GM19324 (cell line): ENCODE measurements at regions not wholly inside any gene's neighbourhood (a gene's known extent, or its start where the extent isn't known, plus 50 kb on each side); places are given as distances from the start of the nearest gene placed in this dataset.
"Not testable (repeated sequence)": the region's sequence is repeated elsewhere in the genome, so short reads cannot be mapped to it uniquely, and the experiment has no call there.

Experiments
- ATAC-seq: cut with Tn5 transposase; IDR thresholded peaks from one replicate; pipeline ENCODE4 v1.9.1; 2021; ENCODE audit warnings: mild to moderate bottlenecking, moderate library complexity; ENCODE audit not compliant: unreplicated experiment, low FRiP score

DNA sequence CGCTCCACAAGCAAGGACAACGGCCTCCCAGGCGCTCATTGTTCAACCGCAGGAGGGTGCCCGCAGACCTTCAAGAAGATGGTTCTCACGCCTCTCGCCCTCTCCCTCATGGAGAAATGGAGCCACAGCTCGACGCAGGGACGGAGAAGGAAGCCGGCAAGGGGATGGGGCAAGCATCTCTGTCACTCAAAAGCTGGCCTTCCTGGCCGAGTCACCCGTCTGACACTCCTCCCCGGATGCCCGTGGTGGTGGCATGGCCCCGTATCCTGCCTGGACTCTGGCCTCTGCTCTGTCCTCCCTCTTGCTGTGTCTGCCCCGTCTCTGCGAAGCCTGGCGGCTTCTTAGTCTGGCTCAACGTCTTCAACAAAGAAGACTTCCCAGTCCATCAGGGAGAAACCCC lies 1405.7 kb upstream of the PCDH10 start:
- not testable (repeated sequence) for ATAC-seq

DNA sequence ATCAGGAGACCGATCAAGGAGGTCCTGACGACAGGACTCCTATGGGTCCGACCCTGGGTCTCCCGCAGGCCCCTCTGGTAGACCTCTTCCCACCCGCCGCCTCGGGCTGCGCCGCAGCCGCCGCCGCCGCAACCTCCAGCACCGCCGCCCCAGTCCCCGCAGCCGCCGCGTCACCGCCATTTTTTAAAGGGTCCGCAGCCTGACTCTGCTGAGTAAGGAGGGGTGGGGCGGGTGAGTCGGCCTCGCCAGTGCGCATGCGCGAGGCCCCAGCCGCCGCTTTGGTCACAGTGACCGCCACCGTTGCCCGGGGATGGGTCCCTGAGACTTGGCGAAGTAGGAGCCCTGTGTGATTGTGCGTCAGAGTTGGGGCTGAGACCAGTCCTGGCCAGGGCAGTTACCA lies 1401.9 kb upstream of the PCDH10 start:
- ATAC-seq = not testable (repeated sequence)

DNA sequence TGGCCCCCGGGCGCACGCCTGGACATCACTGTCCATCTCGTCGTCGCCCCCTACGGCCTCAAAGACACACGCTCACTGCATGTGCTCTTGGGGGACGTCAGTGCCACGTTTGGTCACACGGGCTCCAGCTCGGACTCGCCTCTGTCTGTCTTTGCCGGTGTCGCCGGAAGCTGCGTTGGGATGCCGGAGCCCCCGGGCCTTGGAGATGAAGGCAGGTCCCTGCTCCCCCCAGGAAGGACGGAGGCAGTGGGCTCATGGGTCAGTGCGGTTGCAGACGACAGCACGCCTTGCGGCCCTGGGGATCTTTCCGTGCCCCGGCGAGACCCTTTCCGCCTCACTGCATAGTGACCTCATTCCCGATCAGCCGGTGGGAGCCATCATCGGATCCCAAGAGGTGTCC lies 1399.9 kb upstream of the PCDH10 start:
- not testable (repeated sequence) for ATAC-seq

DNA sequence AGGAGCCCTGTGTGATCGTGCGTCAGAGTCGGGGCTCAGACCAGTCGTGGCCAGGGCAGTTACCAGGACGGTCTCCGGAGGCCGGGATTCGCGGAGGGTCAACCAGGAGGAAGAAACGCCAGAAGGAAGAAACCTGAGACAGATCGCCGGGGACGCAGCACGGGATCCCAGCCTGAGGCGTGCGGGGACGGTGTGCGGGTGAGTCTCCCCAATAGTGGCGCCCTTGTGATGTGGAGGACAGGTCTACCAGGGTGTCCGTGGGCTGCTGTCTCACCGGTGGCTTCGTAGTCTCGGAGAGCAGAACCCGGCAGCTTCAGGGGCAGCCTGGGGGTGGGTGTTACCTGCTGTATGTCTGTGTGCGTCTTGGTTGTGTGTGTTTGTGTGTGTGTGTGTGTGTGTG lies 1399.1 kb upstream of the PCDH10 start:
- ATAC-seq = not testable (repeated sequence)

DNA sequence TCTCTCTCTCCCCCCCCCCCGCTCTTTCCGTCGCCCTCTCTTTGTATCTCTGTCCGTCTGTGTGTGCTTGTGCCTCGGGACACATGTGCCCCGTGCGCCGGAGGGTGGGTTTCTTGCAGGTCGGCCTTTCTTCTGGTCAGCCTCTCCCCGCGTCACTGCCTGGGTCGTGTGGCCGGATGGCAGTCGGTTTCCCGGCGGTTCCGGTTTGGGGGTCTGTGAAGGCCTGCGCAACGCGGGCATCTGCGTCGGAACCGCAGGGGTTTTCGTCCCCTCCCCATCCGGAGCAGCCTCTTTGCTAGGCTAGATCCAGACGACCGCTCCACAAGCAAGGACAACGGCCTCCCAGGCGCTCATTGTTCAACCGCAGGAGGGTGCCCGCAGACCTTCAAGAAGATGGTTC lies 1398.6 kb upstream of the PCDH10 start:
- not testable (repeated sequence) for ATAC-seq

DNA sequence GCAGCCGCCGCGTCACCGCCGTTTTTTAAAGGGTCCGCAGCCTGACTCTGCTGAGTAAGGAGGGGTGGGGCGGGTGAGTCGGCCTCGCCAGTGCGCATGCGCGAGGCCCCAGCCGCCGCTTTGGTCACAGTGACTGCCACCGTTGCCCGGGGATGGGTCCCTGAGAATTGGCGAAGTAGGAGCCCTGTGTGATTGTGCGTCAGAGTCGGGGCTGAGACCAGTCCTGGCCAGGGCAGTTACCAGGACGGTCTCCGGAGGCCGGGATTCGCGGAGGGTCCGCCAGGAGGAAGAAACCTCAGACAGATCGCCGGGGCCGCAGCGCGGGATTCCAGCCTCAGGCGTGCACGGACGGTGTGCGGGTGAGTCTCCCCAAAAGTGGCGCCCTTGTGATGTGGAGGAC lies 1386.9 kb upstream of the PCDH10 start:
- ATAC-seq = not testable (repeated sequence)

DNA sequence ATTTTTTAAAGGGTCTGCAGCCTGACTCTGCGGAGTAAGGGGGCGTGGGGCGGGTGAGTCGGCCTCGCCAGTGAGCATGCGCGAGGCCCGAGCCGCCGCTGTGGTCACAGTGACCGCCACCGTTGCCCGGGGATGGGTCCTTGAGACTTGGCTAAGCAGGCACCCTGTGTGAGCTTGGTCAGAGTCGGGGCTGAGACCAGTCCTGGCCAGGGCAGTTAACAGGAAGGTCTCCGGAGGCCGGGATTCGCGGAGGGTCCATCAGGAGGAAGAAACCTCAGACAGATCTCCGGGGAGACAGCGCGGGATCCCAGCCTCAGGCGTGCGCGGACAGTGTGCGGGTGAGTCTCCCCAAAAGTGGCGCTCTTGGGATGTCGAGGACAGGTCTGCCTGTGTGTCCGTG lies 1384.4 kb upstream of the PCDH10 start:
- ATAC-seq = no peak

DNA sequence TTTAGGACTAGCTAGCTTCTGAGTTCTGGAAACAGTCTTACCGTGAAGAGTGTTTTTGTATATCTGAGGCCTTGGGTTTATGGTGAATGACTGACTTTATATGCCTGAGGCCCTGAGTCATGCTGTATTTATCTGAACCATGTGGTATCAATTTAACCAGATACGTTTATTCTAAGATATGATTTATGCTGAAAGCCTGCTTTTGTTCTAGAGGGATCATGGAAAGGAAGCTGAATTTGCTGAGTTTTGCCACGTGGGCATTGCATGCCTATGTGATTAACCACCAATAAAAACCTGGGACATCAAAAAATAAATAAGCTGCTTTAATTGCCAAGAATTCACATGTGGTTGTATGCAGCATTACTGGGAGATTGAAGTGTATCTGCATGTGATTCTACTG lies 1374.7 kb upstream of the PCDH10 start:
- not testable (repeated sequence) for ATAC-seq

DNA sequence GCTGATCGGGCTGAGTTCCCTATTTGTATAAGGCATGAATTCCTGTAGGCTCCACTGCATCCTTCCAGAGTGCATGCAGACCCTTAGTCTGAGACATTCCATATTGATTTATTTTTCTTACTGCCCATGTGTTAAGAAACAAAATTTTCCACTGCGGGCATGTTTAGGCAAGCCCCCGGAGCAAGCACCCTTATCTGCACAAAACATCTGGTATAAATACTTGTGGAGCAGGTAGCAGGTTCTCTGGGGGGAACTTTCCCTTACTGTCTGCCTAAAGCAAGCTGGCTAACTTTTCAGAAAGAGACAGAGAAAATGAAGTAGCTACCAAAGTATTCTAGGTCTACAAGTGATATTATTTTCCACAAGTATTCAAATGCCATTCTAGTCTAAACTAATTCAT lies 1338.5 kb upstream of the PCDH10 start:
- ATAC-seq = not testable (repeated sequence)
